OCI-LY3 (cell line): ENCODE measurements at regions not wholly inside any gene's neighbourhood (a gene's known extent, or its start where the extent isn't known, plus 50 kb on each side); places are given as distances from the start of the nearest gene placed in this dataset.

Experiments
- EZH2phosphoT487 ChIP-seq: fragments of 200-600 bp; shearing (Covaris generic); IDR thresholded peaks from 2 replicates; pipeline ENCODE4 v1.6.1; 2018; ENCODE audit warnings: antibody characterized with exemption, mixed run types, low read depth
- TF ChIP-seq, protein P1 (sequence below): fragments of 200-600, 300-600 bp; sonication (generic); IDR thresholded peaks from 2 replicates; pipeline ENCODE4 v1.5.1; 2014; ENCODE audit warnings: antibody characterized with exemption, low read length, low read depth

DNA sequence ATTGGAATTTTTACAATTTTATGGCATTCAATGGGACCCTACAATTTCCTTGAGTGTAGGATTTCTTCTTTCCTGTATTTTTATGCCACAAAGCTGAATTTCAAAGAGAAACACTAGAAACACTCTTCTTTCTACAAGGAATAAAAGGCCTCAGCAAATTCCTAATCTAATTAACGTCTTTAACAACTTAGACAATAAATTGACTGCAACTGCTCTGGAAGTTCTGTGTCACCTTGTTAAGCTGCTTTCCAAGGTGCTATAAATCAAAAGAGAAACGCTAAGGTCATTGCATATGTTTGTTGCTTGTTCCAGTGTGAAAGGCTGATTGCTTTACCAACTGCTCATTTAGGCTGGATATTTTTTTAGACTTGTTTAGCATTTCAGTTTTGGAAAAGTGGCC, 182.2 kb downstream of the POLR1F start:
- TF ChIP-seq, protein P1, sequence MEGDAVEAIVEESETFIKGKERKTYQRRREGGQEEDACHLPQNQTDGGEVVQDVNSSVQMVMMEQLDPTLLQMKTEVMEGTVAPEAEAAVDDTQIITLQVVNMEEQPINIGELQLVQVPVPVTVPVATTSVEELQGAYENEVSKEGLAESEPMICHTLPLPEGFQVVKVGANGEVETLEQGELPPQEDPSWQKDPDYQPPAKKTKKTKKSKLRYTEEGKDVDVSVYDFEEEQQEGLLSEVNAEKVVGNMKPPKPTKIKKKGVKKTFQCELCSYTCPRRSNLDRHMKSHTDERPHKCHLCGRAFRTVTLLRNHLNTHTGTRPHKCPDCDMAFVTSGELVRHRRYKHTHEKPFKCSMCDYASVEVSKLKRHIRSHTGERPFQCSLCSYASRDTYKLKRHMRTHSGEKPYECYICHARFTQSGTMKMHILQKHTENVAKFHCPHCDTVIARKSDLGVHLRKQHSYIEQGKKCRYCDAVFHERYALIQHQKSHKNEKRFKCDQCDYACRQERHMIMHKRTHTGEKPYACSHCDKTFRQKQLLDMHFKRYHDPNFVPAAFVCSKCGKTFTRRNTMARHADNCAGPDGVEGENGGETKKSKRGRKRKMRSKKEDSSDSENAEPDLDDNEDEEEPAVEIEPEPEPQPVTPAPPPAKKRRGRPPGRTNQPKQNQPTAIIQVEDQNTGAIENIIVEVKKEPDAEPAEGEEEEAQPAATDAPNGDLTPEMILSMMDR: no peak
- no peak for TF ChIP-seq EZH2phosphoT487
